Ovary (tissue), 3 donors: ENCODE measurements at regions not wholly inside any gene's neighbourhood (a gene's known extent, or its start where the extent isn't known, plus 50 kb on each side); places are given as distances from the start of the nearest gene placed in this dataset.

Experiments
- EP300 ChIP-seq: sonication (generic); formaldehyde crosslinking; IDR thresholded peaks from one replicate; pipeline ENCODE4 v1.6.1; 2017; ENCODE audit warnings: antibody characterized with exemption
- TF ChIP-seq, protein P1 (sequence below), 3 donors: fragments of 450-650 bp in 2 of 3; fragments of 200-600 bp in 1 of 3; IDR thresholded peaks; one replicate each; pipeline versions ENCODE4 v1.5.1 to v1.8.0; 2016 to 2022; ENCODE audit warnings: antibody characterized with exemption in 3 of 3, mild to moderate bottlenecking in 1 of 3
- donor health status: DM: no; HTN: no; CAD: no.

DNA sequence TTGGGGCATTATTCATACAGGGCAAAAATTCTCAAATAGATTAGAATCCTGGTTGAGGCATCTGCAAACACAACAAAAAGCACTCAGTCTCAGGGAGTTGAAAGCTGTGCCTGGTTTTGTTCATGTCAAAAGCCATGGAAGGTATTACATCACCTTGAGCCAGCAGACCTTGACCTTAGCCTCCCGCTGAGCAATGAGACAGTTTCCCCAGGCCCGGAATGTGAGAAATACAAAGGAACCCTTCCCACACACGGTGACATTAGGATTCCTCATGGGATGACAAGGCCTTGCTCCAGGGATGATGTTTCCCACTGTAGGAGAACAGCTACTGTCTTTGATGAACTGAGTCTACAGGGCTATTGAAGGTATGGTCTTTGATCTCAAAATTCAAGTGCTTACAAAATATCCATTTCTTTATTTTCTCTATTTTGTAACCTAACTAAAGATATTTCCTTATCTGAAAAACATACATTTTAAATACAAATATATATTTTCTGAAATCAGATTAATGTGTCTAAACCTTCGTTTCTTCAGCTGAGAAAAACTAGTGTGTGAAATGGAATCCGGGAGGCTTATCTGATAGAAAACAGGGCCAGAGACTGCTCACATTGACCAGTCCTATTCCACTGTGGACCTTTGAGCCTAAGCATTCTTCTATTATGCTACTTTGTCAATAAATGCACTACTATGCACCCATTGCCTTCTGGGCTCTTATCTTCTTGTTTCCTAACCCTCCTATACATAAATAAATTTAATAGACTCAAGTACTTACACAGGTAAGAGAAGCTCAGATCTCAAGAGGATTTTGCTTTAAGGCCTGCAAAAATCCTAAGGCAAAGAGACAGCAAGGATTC, 298.2 kb downstream of the KBTBD8 start:
- TF ChIP-seq, protein P1, sequence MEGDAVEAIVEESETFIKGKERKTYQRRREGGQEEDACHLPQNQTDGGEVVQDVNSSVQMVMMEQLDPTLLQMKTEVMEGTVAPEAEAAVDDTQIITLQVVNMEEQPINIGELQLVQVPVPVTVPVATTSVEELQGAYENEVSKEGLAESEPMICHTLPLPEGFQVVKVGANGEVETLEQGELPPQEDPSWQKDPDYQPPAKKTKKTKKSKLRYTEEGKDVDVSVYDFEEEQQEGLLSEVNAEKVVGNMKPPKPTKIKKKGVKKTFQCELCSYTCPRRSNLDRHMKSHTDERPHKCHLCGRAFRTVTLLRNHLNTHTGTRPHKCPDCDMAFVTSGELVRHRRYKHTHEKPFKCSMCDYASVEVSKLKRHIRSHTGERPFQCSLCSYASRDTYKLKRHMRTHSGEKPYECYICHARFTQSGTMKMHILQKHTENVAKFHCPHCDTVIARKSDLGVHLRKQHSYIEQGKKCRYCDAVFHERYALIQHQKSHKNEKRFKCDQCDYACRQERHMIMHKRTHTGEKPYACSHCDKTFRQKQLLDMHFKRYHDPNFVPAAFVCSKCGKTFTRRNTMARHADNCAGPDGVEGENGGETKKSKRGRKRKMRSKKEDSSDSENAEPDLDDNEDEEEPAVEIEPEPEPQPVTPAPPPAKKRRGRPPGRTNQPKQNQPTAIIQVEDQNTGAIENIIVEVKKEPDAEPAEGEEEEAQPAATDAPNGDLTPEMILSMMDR (IDR thresholded peaks at IDR 0.05), result no peak
- no peak for TF ChIP-seq EP300
